PC-9 (cell line): ENCODE measurements at regions not wholly inside any gene's neighbourhood (a gene's known extent, or its start where the extent isn't known, plus 50 kb on each side); places are given as distances from the start of the nearest gene placed in this dataset.
"Not testable (repeated sequence)": the region's sequence is repeated elsewhere in the genome, so short reads cannot be mapped to it uniquely, and the experiment has no call there.

ENCODE experiments used
- BruUV-seq: library from RNA; stranded (reverse); fragments of 400-500 nt; replicated peaks from 2 replicates; lab custom pipeline; 2021; lab: Mats Ljungman, UMichigan
- CTCF ChIA-PET: fragments of 300-600 bp; sonication (Branson Sonifier 250); formaldehyde crosslinking; loops from one replicate; lab custom pipeline; 2022; ENCODE audit warnings: antibody characterized with exemption; lab: Charles Lee
- POLR2A ChIA-PET: fragments of 300-600 bp; sonication (Branson Sonifier 250); formaldehyde crosslinking; loops from one replicate; lab custom pipeline; 2022; ENCODE audit warnings: antibody characterized with exemption; ENCODE audit not compliant: unreplicated experiment; lab: Charles Lee
- DNase-seq, 2 experiments: peaks; one replicate each; pipeline versions ENCODE4 v3.0.0 to v3.0.0-alpha.2; 2015 to 2022; ENCODE audit warnings: mixed read lengths in 1 of 2
- H2AFZ ChIP-seq: fragments of 200-600 bp; sonication (generic); 2 replicates; pipeline ENCODE4 v1.8.1; 2017; ENCODE audit warnings: antibody characterized with exemption
- H3F3A ChIP-seq: fragments of 200-600 bp; sonication (generic); 2 replicates; pipeline ENCODE4 v1.8.1; 2017; ENCODE audit warnings: antibody characterized with exemption, mild to moderate bottlenecking, low read depth; ENCODE audit not compliant: insufficient read depth
- H3K27ac ChIP-seq: fragments of 200-600 bp; sonication (generic); 2 replicates; pipeline ENCODE4 v1.6.1; 2016; ENCODE audit warnings: mixed run types
- H3K27me3 ChIP-seq: fragments of 200-600 bp; sonication (generic); 2 replicates; pipeline ENCODE4 v1.6.1; 2016; ENCODE audit warnings: low read depth, mixed run types; ENCODE audit not compliant: insufficient read depth
- H3K36me3 ChIP-seq: fragments of 200-600 bp; sonication (generic); 2 replicates; pipeline ENCODE4 v1.6.1; 2016; ENCODE audit warnings: low read depth, mixed run types
- H3K4me1 ChIP-seq: fragments of 200-600 bp; sonication (generic); replicated peaks from 2 replicates; pipeline ENCODE4 v1.6.1; 2016; ENCODE audit warnings: mixed run types; ENCODE audit not compliant: insufficient read depth
- H3K4me2 ChIP-seq: fragments of 200-600 bp; sonication (generic); 2 replicates; pipeline ENCODE4 v1.6.1; 2017; ENCODE audit warnings: mixed run types
- H3K4me3 ChIP-seq: fragments of 200-600 bp; sonication (generic); 2 replicates; pipeline ENCODE4 v1.6.1; 2016; ENCODE audit warnings: mixed run types
- H3K79me2 ChIP-seq: fragments of 200-600 bp; sonication (generic); 2 replicates; pipeline ENCODE4 v1.6.1; 2017; ENCODE audit warnings: low read depth, mixed run types
- H3K9me2 ChIP-seq: fragments of 200-600 bp; sonication (generic); 2 replicates; pipeline ENCODE4 v1.8.1; 2017; ENCODE audit warnings: mild to moderate bottlenecking; ENCODE audit not compliant: insufficient read depth
- H3K9me3 ChIP-seq: fragments of 200-600 bp; sonication (generic); 2 replicates; pipeline ENCODE4 v1.8.1; 2016; ENCODE audit warnings: low read depth; ENCODE audit not compliant: insufficient read depth
- H4K20me1 ChIP-seq: fragments of 200-600 bp; sonication (generic); 2 replicates; pipeline ENCODE4 v1.8.1; 2017; ENCODE audit not compliant: insufficient read depth
- EZH2 ChIP-seq: fragments of 200-600 bp; sonication (generic); IDR thresholded peaks from 2 replicates; pipeline ENCODE4 v1.8.0; 2017; ENCODE audit warnings: antibody characterized with exemption, low read depth
- intact Hi-C: fragments of 100-400 bp; cut with micrococcal nuclease; formaldehyde crosslinking; loops from one replicate; pipeline ENCODE4 v1.10.0; 2022; ENCODE audit not compliant: unreplicated experiment
- TF ChIP-seq, protein P1 (sequence below): fragments of 200-600 bp; sonication (generic); conservative IDR thresholded peaks from 2 replicates; pipeline ENCODE4 v1.6.1; 2017; ENCODE audit warnings: mixed run types, antibody characterized with exemption, mild to moderate bottlenecking, moderate library complexity

GRCh38 chr3:40901298-40901697, 298.0 kb upstream of the CTNNB1 start:
- intact Hi-C loops, result no loop called here
- no peak for DNase-seq
- Histone ChIP-seq H3K4me3 (no peak overlapping the region), H2AFZ (no peak overlapping the region), H4K20me1 (no peaks in the 10 kb centered on the region), H3K27me3 (no peaks in the 10 kb centered on the region), H3K9me2 (no peaks in the 10 kb centered on the region), H3K36me3 (no peaks in the 10 kb centered on the region), H3F3A (no peaks in the 10 kb centered on the region), H3K4me1 (no peaks in the 10 kb centered on the region), H3K9me3 (no peaks in the 10 kb centered on the region), H3K4me2 (no peak overlapping the region), H3K79me2 (no peaks in the 10 kb centered on the region), H3K27ac (no peak overlapping the region)
- BruUV-seq, result no TSS peak
- TF ChIP-seq, protein P1, sequence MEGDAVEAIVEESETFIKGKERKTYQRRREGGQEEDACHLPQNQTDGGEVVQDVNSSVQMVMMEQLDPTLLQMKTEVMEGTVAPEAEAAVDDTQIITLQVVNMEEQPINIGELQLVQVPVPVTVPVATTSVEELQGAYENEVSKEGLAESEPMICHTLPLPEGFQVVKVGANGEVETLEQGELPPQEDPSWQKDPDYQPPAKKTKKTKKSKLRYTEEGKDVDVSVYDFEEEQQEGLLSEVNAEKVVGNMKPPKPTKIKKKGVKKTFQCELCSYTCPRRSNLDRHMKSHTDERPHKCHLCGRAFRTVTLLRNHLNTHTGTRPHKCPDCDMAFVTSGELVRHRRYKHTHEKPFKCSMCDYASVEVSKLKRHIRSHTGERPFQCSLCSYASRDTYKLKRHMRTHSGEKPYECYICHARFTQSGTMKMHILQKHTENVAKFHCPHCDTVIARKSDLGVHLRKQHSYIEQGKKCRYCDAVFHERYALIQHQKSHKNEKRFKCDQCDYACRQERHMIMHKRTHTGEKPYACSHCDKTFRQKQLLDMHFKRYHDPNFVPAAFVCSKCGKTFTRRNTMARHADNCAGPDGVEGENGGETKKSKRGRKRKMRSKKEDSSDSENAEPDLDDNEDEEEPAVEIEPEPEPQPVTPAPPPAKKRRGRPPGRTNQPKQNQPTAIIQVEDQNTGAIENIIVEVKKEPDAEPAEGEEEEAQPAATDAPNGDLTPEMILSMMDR, result no peak
- TF ChIP-seq EZH2, result no peak
- ChIA-PET POLR2A (no interaction called here), CTCF (interaction anchor here (0.6 kb wide), 1 partner anchor 79 kb away, joined by 3 read pairs; no protein-coding TSS in a partner anchor)

GRCh38 chr3:40901796-40902195, 297.5 kb upstream of the CTNNB1 start:
- intact Hi-C loops, result no loop called here
- no peak for DNase-seq
- POLR2A ChIA-PET, result no interaction called here
- Histone ChIP-seq H3K79me2 (no peaks in the 10 kb centered on the region), H3K4me2 (no peak overlapping the region), H3K4me3 (no peak overlapping the region), H3K27ac (no peak overlapping the region), H3F3A (no peaks in the 10 kb centered on the region), H4K20me1 (no peaks in the 10 kb centered on the region), H3K9me2 (no peaks in the 10 kb centered on the region), H2AFZ (no peak overlapping the region), H3K9me3 (no peaks in the 10 kb centered on the region), H3K27me3 (no peaks in the 10 kb centered on the region), H3K36me3 (no peaks in the 10 kb centered on the region), H3K4me1 (no peaks in the 10 kb centered on the region)
- CTCF ChIA-PET, result no interaction called here
- TF ChIP-seq, protein P1, result no peak
- no peak for TF ChIP-seq EZH2
- no TSS peak for BruUV-seq

- CTCF ChIA-PET, H3K4me1 ChIP-seq, H3K4me3 ChIP-seq, H3K36me3 ChIP-seq, H3K9me3 ChIP-seq, H3K79me2 ChIP-seq, intact Hi-C loops, H3K4me2 ChIP-seq, BruUV-seq, H3K27ac ChIP-seq, H3K9me2 ChIP-seq, H4K20me1 ChIP-seq, H3K27me3 ChIP-seq, H2AFZ ChIP-seq, H3F3A ChIP-seq, DNase-seq: not testable (repeated sequence)
- POLR2A ChIA-PET, result interaction anchor here (0.6 kb wide), 1 partner anchor 23 kb away, joined by 8 read pairs; no protein-coding TSS in a partner anchor
These were observed 291.3 kb upstream of the CTNNB1 start for GRCh38 chr3:40907907-40908465.

- H3K4me3 ChIP-seq, result no peak overlapping the region
- no peaks in the 10 kb centered on the region for H3K79me2 ChIP-seq
- H3K27me3 ChIP-seq, result no peaks in the 10 kb centered on the region
- intact Hi-C loops, result no loop called here
- H4K20me1 ChIP-seq, result no peaks in the 10 kb centered on the region
- no peaks in the 10 kb centered on the region for H3K9me3 ChIP-seq
- H3K4me1 ChIP-seq, result no peaks in the 10 kb centered on the region
- no peak overlapping the region for H3K27ac ChIP-seq
- no peak overlapping the region for H2AFZ ChIP-seq
- TF ChIP-seq, protein P1, result no peak
- no peak for TF ChIP-seq EZH2
- H3K4me2 ChIP-seq, result no peak overlapping the region
- POLR2A ChIA-PET, result interaction anchor here (0.6 kb wide), 1 partner anchor 22 kb away, joined by 8 read pairs; no protein-coding TSS in a partner anchor
- no TSS peak for BruUV-seq
- DNase-seq, result no peak
- no peaks in the 10 kb centered on the region for H3K36me3 ChIP-seq
- H3F3A ChIP-seq, result no peaks in the 10 kb centered on the region
- CTCF ChIA-PET, result no interaction called here
- H3K9me2 ChIP-seq, result no peaks in the 10 kb centered on the region
These were observed 290.7 kb upstream of the CTNNB1 start for GRCh38 chr3:40908612-40909011.
